Brain microvascular endothelial cell (primary cell): ENCODE measurements at regions not wholly inside any gene's neighbourhood (a gene's known extent, or its start where the extent isn't known, plus 50 kb on each side); places are given as distances from the start of the nearest gene placed in this dataset.
A peak's percentile ranks its signal among the peaks of the same experiment; 100 is the strongest.

Experiments
- DNase-seq: peaks from one replicate; pipeline ENCODE4 v3.0.0-alpha.2; 2020
- H3K27ac ChIP-seq: fragments of 250-450 bp; sonication (Bioruptor Pico); 2 replicates; pipeline ENCODE4 v1.5.1; 2020; ENCODE audit warnings: mild to moderate bottlenecking, moderate library complexity
- H3K27me3 ChIP-seq: fragments of 250-450 bp; sonication (Bioruptor Pico); replicated peaks from 2 replicates; pipeline ENCODE4 v1.5.1; 2020; ENCODE audit warnings: mild to moderate bottlenecking
- H3K36me3 ChIP-seq: fragments of 250-450 bp; sonication (Bioruptor Pico); replicated peaks from 2 replicates; pipeline ENCODE4 v1.5.1; 2020; ENCODE audit warnings: mild to moderate bottlenecking
- H3K4me3 ChIP-seq: 2 replicates; pipeline ENCODE4 v1.5.1; 2011; ENCODE audit warnings: low read depth, mild to moderate bottlenecking, control low read depth, low read length, moderate library complexity
- CTCF ChIP-seq: IDR thresholded peaks from 2 replicates; pipeline ENCODE4 v1.5.1; 2011; ENCODE audit warnings: low read depth, mild to moderate bottlenecking, moderate library complexity, low read length, control low read depth, inconsistent platforms; ENCODE audit errors: missing control alignments
- in situ Hi-C: cut with HindIII; loops from 2 replicates; pipeline ENCODE4 v1.10.0; 2017; ENCODE audit warnings: low sequenced_read_pairs, low pct_ligation_motif_present

GRCh38 chr1:67991546-67991945, 58.9 kb downstream of the DIRAS3 start:
- no peak for TF ChIP-seq CTCF
- no peak for DNase-seq
- Histone ChIP-seq H3K27me3 (no peaks in the 10 kb centered on the region), H3K4me3 (no peak overlapping the region), H3K36me3 (no peaks in the 10 kb centered on the region), H3K27ac (no peak overlapping the region)
- in situ Hi-C loops, result no loop called here

GRCh38 chr1:67988066-67988465, 62.4 kb downstream of the DIRAS3 start:
- H3K4me3 ChIP-seq, result no peak overlapping the region
- H3K36me3 ChIP-seq, result no peaks in the 10 kb centered on the region
- in situ Hi-C loops, result no loop called here
- H3K27ac ChIP-seq, result peak overlapping the region; percentile 79
- no peak for DNase-seq
- no peak for TF ChIP-seq CTCF
- no peaks in the 10 kb centered on the region for H3K27me3 ChIP-seq

- peak; percentile 74 for DNase-seq
- in situ Hi-C loops, result no loop called here
- no peak for TF ChIP-seq CTCF
- Histone ChIP-seq H3K4me3 (no peak overlapping the region), H3K36me3 (no peaks in the 10 kb centered on the region), H3K27ac (peak overlapping the region; percentile 79), H3K27me3 (no peaks in the 10 kb centered on the region)
These were observed 63.2 kb downstream of the DIRAS3 start for GRCh38 chr1:67987046-67987799.

- H3K27ac ChIP-seq, result no peak overlapping the region
- TF ChIP-seq CTCF, result no peak
- H3K36me3 ChIP-seq, result no peaks in the 10 kb centered on the region
- H3K27me3 ChIP-seq, result no peaks in the 10 kb centered on the region
- DNase-seq, result no peak
- in situ Hi-C loops, result no loop called here
- H3K4me3 ChIP-seq, result no peak overlapping the region
These were observed 66.6 kb downstream of the DIRAS3 start for GRCh38 chr1:67983867-67984266.

GRCh38 chr1:67980028-67980427, 70.4 kb downstream of the DIRAS3 start:
- no peaks in the 10 kb centered on the region for H3K36me3 ChIP-seq
- H3K27me3 ChIP-seq, result no peaks in the 10 kb centered on the region
- in situ Hi-C loops, result no loop called here
- no peak for TF ChIP-seq CTCF
- DNase-seq, result no peak
- peak overlapping the region; percentile 74 for H3K27ac ChIP-seq
- no peak overlapping the region for H3K4me3 ChIP-seq

- no peak for TF ChIP-seq CTCF
- Histone ChIP-seq H3K36me3 (no peaks in the 10 kb centered on the region), H3K27me3 (no peaks in the 10 kb centered on the region), H3K4me3 (no peak overlapping the region), H3K27ac (peak overlapping the region; percentile 74)
- no peak for DNase-seq
- in situ Hi-C loops, result no loop called here
These were observed 70.9 kb downstream of the DIRAS3 start for GRCh38 chr1:67979532-67979931.
